ENCODE measurements at regions not wholly inside any gene's neighbourhood (a gene's known extent, or its start where the extent isn't known, plus 50 kb on each side); places are given as distances from the start of the nearest gene placed in this dataset.
A peak's percentile ranks its signal among the peaks of the same experiment; 100 is the strongest.
"Not testable (repeated sequence)": the region's sequence is repeated elsewhere in the genome, so short reads cannot be mapped to it uniquely, and the experiment has no call there.

- DNase-seq = no peak
- no peaks in the 10 kb centered on the region for H3K27me3 Mint-ChIP-seq
- H3K27ac Mint-ChIP-seq = no peak overlapping the region
- Histone ChIP-seq H3K27me3 (ENCODE audit: control insufficient read depth, insufficient read depth, low read length) (no peaks in the 10 kb centered on the region), H3K9me3 (ENCODE audit: control insufficient read depth in 2 of 2, low read length in 2 of 2) (no peaks in the 10 kb centered on the region), H3K4me3 (ENCODE audit: low read depth, low read length) (no peak overlapping the region), H3K36me3 (ENCODE audit: control insufficient read depth, insufficient read depth, low read length) (no peaks in the 10 kb centered on the region), H3K27ac (ENCODE audit: insufficient read depth, low read length, poor library complexity, severe bottlenecking) (no peak overlapping the region), H3K4me1 (ENCODE audit: control insufficient read depth, insufficient read depth, low read length, poor library complexity, severe bottlenecking) (no peaks in the 10 kb centered on the region)
- H3K4me1 Mint-ChIP-seq = no peaks in the 10 kb centered on the region
- H3K4me3 Mint-ChIP-seq = peak overlapping the region in 1 of 4 donors; percentile 7
- H3K9me3 Mint-ChIP-seq = no peaks in the 10 kb centered on the region
- no peak for ATAC-seq (ENCODE audit: low read depth in 2 of 2)
- no peaks in the 10 kb centered on the region for H3K36me3 Mint-ChIP-seq
These were observed 163.7 kb downstream of the MANEA start for GRCh38 chr6:95741045-95741444.

GRCh38 chr6:95742767-95743289, 165.5 kb downstream of the MANEA start:
- Mint-ChIP-seq H3K27me3 (no peaks in the 10 kb centered on the region), H3K27ac (no peak overlapping the region), H3K36me3 (no peaks in the 10 kb centered on the region), H3K4me1 (no peaks in the 10 kb centered on the region), H3K9me3 (no peaks in the 10 kb centered on the region), H3K4me3 (no peak overlapping the region)
- Histone ChIP-seq H3K36me3 (ENCODE audit: control insufficient read depth, insufficient read depth, low read length) (no peaks in the 10 kb centered on the region), H3K4me1 (ENCODE audit: control insufficient read depth, insufficient read depth, low read length, poor library complexity, severe bottlenecking) (no peaks in the 10 kb centered on the region), H3K9me3 (ENCODE audit: control insufficient read depth in 2 of 2, low read length in 2 of 2) (no peaks in the 10 kb centered on the region), H3K4me3 (ENCODE audit: low read depth, low read length) (no peak overlapping the region), H3K27ac (ENCODE audit: insufficient read depth, low read length, poor library complexity, severe bottlenecking) (no peak overlapping the region), H3K27me3 (ENCODE audit: control insufficient read depth, insufficient read depth, low read length) (no peaks in the 10 kb centered on the region)
- no peak for ATAC-seq (ENCODE audit: low read depth in 2 of 2)
- no peak for DNase-seq

- Histone ChIP-seq H3K27ac (ENCODE audit: insufficient read depth, low read length, poor library complexity, severe bottlenecking) (no peak overlapping the region), H3K4me1 (ENCODE audit: control insufficient read depth, insufficient read depth, low read length, poor library complexity, severe bottlenecking) (no peaks in the 10 kb centered on the region), H3K36me3 (ENCODE audit: control insufficient read depth, insufficient read depth, low read length) (no peaks in the 10 kb centered on the region), H3K9me3 (ENCODE audit: control insufficient read depth in 2 of 2, low read length in 2 of 2) (no peaks in the 10 kb centered on the region), H3K27me3 (ENCODE audit: control insufficient read depth, insufficient read depth, low read length) (no peaks in the 10 kb centered on the region), H3K4me3 (ENCODE audit: low read depth, low read length) (no peak overlapping the region)
- Mint-ChIP-seq H3K4me1 (no peaks in the 10 kb centered on the region), H3K27ac (no peak overlapping the region), H3K27me3 (no peaks in the 10 kb centered on the region), H3K4me3 (no peak overlapping the region), H3K36me3 (no peaks in the 10 kb centered on the region), H3K9me3 (no peaks in the 10 kb centered on the region)
- ATAC-seq (ENCODE audit: low read depth in 2 of 2) (no peak), DNase-seq (no peak)
These were observed 166.3 kb downstream of the MANEA start for GRCh38 chr6:95743591-95743990.

DNA sequence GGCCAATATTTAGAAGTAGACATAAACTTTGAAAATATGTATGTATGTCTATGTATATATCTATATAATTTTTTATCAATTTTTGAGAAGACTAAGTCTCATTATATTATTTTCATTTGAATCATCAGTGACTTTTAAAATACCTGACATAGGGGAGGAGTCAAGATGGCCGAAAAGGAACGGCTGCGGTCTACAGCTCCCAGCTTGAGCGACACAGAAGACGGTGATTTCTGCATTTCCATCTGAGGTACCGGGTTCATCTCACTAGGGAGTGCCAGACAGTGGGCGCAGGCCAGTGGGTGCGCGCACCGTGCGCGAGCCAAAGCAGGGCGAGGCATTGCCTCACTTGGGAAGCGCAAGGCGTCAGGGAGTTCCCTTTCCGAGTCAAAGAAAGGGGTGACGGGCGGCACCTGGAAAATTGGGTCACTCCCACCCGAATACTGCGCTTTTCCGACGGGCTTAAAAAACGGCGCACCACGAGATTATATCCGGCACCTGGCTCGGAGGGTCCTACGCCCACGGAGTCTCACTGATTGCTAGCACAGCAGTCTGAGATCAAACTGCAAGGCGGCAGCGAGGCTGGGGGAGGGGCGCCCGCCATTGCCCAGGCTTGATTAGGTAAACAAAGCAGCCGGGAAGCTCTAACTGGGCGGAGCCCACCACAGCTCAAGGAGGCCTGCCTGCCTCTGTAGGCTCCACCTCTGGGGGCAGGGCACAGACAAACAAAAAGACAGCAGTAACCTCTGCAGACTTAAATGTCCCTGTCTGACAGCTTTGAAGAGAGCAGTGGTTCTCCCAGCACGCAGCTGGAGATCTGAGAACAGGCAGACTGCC, 181.1 kb downstream of the MANEA start:
- H3K4me3 ChIP-seq (ENCODE audit: low read depth, low read length); H3K4me3 Mint-ChIP-seq; H3K9me3 Mint-ChIP-seq; H3K27ac Mint-ChIP-seq; H3K27me3 Mint-ChIP-seq; H3K36me3 ChIP-seq (ENCODE audit: control insufficient read depth, insufficient read depth, low read length); DNase-seq; H3K27me3 ChIP-seq (ENCODE audit: control insufficient read depth, insufficient read depth, low read length); ATAC-seq (ENCODE audit: low read depth in 2 of 2); H3K4me1 ChIP-seq (ENCODE audit: control insufficient read depth, insufficient read depth, low read length, poor library complexity, severe bottlenecking); H3K36me3 Mint-ChIP-seq; H3K27ac ChIP-seq (ENCODE audit: insufficient read depth, low read length, poor library complexity, severe bottlenecking); H3K4me1 Mint-ChIP-seq; H3K9me3 ChIP-seq (ENCODE audit: control insufficient read depth in 2 of 2, low read length in 2 of 2): not testable (repeated sequence)

GRCh38 chr6:95767897-95768463, 190.6 kb downstream of the MANEA start:
- no peak overlapping the region for H3K27ac ChIP-seq (ENCODE audit: insufficient read depth, low read length, poor library complexity, severe bottlenecking)
- Mint-ChIP-seq H3K27me3 (no peaks in the 10 kb centered on the region), H3K4me3 (no peak overlapping the region), H3K36me3 (no peaks in the 10 kb centered on the region), H3K9me3 (peaks cover 0 to 6% (median 0%) of the 10 kb centered on the region in 7 donors), H3K27ac (no peak overlapping the region), H3K4me1 (no peaks in the 10 kb centered on the region)
- no peaks in the 10 kb centered on the region for H3K9me3 ChIP-seq (ENCODE audit: control insufficient read depth in 2 of 2, low read length in 2 of 2)
- no peak overlapping the region for H3K4me3 ChIP-seq (ENCODE audit: low read depth, low read length)
- ATAC-seq (ENCODE audit: low read depth in 2 of 2) (no peak), DNase-seq (no peak)
- no peaks in the 10 kb centered on the region for H3K36me3 ChIP-seq (ENCODE audit: control insufficient read depth, insufficient read depth, low read length)
- no peaks in the 10 kb centered on the region for H3K27me3 ChIP-seq (ENCODE audit: control insufficient read depth, insufficient read depth, low read length)
- H3K4me1 ChIP-seq (ENCODE audit: control insufficient read depth, insufficient read depth, low read length, poor library complexity, severe bottlenecking) = no peaks in the 10 kb centered on the region

DNA sequence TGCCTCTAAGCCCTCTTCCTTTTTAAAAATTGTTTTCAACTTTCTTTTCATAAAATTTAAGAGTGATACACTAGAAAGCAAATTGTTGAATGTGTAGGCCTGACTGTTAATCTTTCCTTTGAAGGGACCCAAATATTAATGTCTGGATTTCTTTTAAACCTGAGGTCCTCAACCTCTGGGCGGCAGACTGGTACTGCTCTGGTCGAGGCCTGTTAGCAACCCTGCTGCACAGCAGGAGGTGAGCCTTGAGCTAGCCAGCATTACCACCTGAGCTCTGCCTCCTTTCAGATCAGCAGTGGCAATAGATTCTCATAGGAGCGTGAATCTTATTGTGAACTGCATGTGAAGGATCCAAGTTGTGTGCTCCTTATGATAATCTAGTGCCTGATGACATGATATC, 191.2 kb downstream of the MANEA start:
- Histone ChIP-seq H3K27me3 (ENCODE audit: control insufficient read depth, insufficient read depth, low read length) (no peaks in the 10 kb centered on the region), H3K4me3 (ENCODE audit: low read depth, low read length) (no peak overlapping the region), H3K4me1 (ENCODE audit: control insufficient read depth, insufficient read depth, low read length, poor library complexity, severe bottlenecking) (no peaks in the 10 kb centered on the region), H3K27ac (ENCODE audit: insufficient read depth, low read length, poor library complexity, severe bottlenecking) (no peak overlapping the region), H3K36me3 (ENCODE audit: control insufficient read depth, insufficient read depth, low read length) (no peaks in the 10 kb centered on the region), H3K9me3 (ENCODE audit: control insufficient read depth in 2 of 2, low read length in 2 of 2) (no peaks in the 10 kb centered on the region)
- Mint-ChIP-seq H3K27me3 (no peaks in the 10 kb centered on the region), H3K27ac (no peak overlapping the region), H3K4me1 (no peaks in the 10 kb centered on the region), H3K36me3 (no peaks in the 10 kb centered on the region), H3K4me3 (no peak overlapping the region), H3K9me3 (peaks cover 0 to 6% (median 1%) of the 10 kb centered on the region in 7 donors)
- DNase-seq (no peak), ATAC-seq (ENCODE audit: low read depth in 2 of 2) (no peak)

- ATAC-seq (ENCODE audit: low read depth in 2 of 2) (no peak), DNase-seq (no peak)
- H3K9me3 ChIP-seq (ENCODE audit: control insufficient read depth in 2 of 2, low read length in 2 of 2) = no peaks in the 10 kb centered on the region
- H3K4me3 ChIP-seq (ENCODE audit: low read depth, low read length) = no peak overlapping the region
- Mint-ChIP-seq H3K4me3 (no peak overlapping the region), H3K4me1 (no peaks in the 10 kb centered on the region), H3K36me3 (no peaks in the 10 kb centered on the region), H3K9me3 (peaks cover 0 to 6% (median 0%) of the 10 kb centered on the region in 7 donors), H3K27me3 (no peaks in the 10 kb centered on the region), H3K27ac (no peak overlapping the region)
- no peaks in the 10 kb centered on the region for H3K36me3 ChIP-seq (ENCODE audit: control insufficient read depth, insufficient read depth, low read length)
- no peaks in the 10 kb centered on the region for H3K4me1 ChIP-seq (ENCODE audit: control insufficient read depth, insufficient read depth, low read length, poor library complexity, severe bottlenecking)
- H3K27me3 ChIP-seq (ENCODE audit: control insufficient read depth, insufficient read depth, low read length) = no peaks in the 10 kb centered on the region
- no peak overlapping the region for H3K27ac ChIP-seq (ENCODE audit: insufficient read depth, low read length, poor library complexity, severe bottlenecking)
These were observed 200.0 kb downstream of the MANEA start for GRCh38 chr6:95777338-95777737.

DNA sequence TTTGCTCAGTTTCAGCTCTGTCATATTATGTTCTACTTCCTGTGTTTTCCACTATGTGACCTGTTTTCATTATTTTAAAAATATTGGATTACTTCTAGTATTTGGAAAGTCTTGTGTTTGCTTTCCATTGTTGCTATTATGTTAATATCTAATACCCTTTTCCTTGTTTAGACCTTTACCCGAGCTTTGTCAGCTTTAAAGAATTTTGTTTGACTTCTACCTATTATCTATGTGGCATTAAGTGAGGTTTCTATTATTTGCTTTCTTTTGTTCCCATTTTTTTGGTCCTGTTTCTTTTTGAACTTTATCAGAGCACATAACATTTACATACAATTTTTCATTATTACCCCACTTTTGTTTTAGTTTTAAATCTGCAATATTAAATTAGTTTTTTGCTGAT, 202.7 kb downstream of the MANEA start:
- H3K27ac Mint-ChIP-seq = no peak overlapping the region
- no peaks in the 10 kb centered on the region for H3K4me1 ChIP-seq (ENCODE audit: control insufficient read depth, insufficient read depth, low read length, poor library complexity, severe bottlenecking)
- H3K4me1 Mint-ChIP-seq = no peaks in the 10 kb centered on the region
- H3K36me3 ChIP-seq (ENCODE audit: control insufficient read depth, insufficient read depth, low read length) = no peaks in the 10 kb centered on the region
- DNase-seq (no peak), ATAC-seq (ENCODE audit: low read depth in 2 of 2) (no peak)
- H3K27ac ChIP-seq (ENCODE audit: insufficient read depth, low read length, poor library complexity, severe bottlenecking) = no peak overlapping the region
- no peaks in the 10 kb centered on the region for H3K27me3 ChIP-seq (ENCODE audit: control insufficient read depth, insufficient read depth, low read length)
- no peaks in the 10 kb centered on the region for H3K9me3 ChIP-seq (ENCODE audit: control insufficient read depth in 2 of 2, low read length in 2 of 2)
- H3K4me3 ChIP-seq (ENCODE audit: low read depth, low read length) = no peak overlapping the region
- H3K27me3 Mint-ChIP-seq = no peaks in the 10 kb centered on the region
- no peaks in the 10 kb centered on the region for H3K36me3 Mint-ChIP-seq
- H3K4me3 Mint-ChIP-seq = no peak overlapping the region
- peaks cover 0 to 6% (median 0%) of the 10 kb centered on the region in 7 donors for H3K9me3 Mint-ChIP-seq
